ENCODE measurements at regions not wholly inside any gene's neighbourhood (a gene's known extent, or its start where the extent isn't known, plus 50 kb on each side); places are given as distances from the start of the nearest gene placed in this dataset.

GRCh38 chr7:25543798-25544197 lies 315.5 kb upstream of the NPVF start:
- no peak for TF ChIP-seq POLR2A (IDR thresholded peaks at IDR 0.05; ENCODE audit: low read depth, low read length)
- no peak for TF ChIP-seq POLR2AphosphoS5 (IDR thresholded peaks at IDR 0.05; ENCODE audit: low read depth, low read length)
